ENCODE measurements at regions not wholly inside any gene's neighbourhood (a gene's known extent, or its start where the extent isn't known, plus 50 kb on each side); places are given as distances from the start of the nearest gene placed in this dataset.

GRCh38 chr4:79757600-79757999 is 315.4 kb downstream of the ANTXR2 start:
- no peak for TF ChIP-seq CTCF (IDR thresholded peaks at IDR 0.05)
- TF ChIP-seq POLR2AphosphoS5 (IDR thresholded peaks at IDR 0.05; ENCODE audit: low read depth, low read length), result no peak
- TF ChIP-seq MAX (IDR thresholded peaks at IDR 0.05; ENCODE audit: low read depth), result no peak

Measured in SK-N-SH (cell line).